HG02970 (cell line): ENCODE measurements at regions not wholly inside any gene's neighbourhood (a gene's known extent, or its start where the extent isn't known, plus 50 kb on each side); places are given as distances from the start of the nearest gene placed in this dataset.

Source experiments
- ATAC-seq: cut with Tn5 transposase; IDR thresholded peaks from one replicate; pipeline ENCODE4 v1.9.1; 2021; ENCODE audit warnings: mild to moderate bottlenecking, moderate library complexity, moderate number of reproducible peaks; ENCODE audit not compliant: unreplicated experiment, low FRiP score

DNA sequence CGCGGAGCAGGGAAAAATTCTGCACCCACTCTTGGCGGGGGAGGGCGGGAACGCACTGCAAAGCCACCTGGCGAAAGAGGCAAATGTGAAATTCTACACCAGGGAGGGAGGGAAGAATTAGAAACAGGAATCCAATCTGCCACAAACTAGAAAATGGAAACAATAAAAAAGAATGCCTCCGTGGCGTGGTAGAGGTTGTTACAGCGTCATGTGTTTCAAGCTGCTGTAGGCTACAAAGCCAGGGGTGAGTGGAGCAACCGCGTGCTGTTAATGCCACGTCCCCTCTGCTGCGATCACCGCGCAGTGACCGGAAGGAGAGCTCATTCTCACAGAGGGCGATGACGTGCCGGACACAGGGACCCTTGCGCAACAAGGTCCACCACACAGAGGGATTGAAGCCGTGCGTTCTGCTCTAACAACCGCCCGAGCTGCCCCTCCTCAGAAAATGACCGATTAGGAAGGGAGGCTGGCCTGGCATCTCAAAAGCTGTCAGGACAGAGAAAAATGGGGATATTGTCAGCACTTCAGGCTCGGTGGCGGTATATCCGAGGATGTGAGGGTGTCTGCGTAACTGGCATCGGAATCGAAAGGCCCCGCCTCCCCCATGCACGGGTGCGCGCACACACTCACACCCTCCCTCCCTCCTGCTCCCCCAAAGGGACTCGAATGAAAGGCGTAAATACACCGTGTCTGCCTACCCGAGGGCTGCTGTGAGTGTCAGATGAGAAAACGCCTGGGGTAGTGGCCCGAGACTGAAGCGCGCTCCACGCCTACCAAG is 70.8 kb upstream of the TNRC6C start:
- no peak for ATAC-seq

- no peak for ATAC-seq
Observed at GRCh38 chr17:77888242-77889134, 70.0 kb upstream of the TNRC6C start.

- ATAC-seq: no peak
Observed at GRCh38 chr17:77889135-77889505, 69.4 kb upstream of the TNRC6C start.

DNA sequence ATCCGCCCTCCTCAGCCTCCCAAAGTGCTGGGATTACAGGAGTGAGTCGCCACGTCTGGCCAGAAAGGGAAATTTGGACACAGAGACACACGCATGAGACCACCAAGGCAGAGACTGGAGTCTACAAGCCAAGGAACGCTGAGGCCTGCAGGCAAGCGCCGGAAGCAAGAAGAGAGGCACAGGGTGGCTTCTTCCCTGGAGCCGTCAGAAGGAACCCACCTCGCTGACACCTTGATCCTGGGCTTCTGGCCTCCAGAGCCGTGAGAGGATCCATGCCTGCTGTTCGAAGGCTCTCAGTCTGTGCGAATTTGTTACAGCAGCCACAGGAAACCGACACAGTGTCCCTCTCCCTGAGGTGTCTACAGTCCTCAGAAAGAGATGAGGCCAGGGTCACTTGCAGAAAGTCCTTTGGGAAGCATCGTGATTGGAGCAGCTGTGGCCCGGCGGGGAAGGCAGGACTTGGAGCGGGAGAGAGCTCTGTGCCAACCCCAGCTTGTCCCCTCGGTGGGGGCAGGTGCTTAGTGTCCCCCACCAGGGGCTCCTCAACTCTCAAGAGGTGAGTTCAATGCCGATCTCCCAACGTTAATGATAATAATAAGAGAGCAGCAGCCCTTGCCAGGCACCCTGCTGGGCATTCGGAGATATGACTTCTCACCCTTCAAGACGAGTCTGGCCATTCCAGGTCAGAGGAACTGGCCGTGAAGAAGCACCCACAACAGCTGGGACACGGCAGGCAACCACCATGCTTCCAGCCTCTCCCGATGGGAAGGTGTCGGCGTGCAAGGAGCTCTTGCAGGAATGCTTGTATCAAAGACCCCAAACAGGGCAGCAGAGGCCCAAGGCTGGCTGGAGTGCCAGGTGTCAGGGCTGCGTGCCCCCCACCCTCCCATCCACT is 68.4 kb upstream of the TNRC6C start:
- ATAC-seq: no peak

DNA sequence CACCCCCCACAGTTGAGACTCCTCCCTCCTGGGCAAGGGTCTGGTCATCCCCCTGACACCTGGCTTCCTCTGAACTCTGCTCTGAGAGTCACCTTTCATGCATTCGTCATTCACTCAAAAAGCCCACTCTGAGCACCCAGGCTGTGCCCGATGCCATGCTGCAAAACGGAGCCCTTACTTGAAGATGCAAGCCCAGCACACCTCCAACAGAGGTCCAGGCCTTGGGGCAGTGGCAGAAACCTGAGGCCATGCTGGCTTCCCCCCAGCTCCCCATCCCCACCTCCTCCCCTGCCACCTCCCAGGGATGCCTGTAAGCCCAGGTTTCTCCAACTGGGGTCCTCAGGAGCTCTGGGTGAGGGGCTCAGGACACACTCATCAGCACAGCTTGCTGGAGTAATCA is 67.7 kb upstream of the TNRC6C start:
- ATAC-seq: no peak

DNA sequence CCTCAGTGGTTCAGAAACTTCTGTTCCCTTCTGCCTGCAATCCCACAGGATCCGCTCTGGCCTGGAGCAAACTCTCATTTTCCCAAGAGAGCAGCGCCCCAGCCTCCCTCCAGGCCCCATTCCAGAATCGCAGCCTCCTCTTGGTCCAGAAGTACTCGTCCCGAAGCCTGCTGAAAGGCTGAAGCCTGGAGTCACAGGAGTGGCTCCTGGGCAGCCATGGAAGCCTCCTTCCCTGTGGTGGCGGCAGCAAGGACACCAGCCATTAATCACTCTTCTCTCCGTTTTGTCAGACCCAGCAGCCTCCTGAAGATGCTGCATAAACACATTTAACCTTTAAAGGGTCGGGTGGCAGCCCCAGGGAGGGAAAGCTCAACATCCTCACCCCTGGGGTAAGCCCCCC is 66.9 kb upstream of the TNRC6C start:
- ATAC-seq: no peak

DNA sequence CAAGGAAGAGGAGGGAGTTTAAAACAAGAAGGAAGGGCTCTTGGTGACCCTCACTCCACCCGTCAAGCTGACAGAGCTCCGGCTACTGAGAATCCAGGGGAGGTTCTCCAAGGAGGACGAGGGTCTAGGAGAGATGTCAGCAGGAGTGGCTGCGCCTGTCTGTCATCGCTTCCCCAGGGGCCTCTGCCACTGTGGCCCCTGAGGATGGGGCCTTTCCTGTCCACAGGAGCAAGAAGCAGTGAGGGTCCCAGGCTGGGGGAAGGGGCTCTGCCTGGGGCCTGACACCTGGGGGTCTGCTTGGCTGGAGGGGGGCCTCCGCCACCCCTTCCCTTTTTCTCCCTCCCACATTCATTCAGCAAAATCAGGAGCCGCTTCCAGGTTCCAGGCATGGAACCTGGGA is 66.5 kb upstream of the TNRC6C start:
- no peak for ATAC-seq

GRCh38 chr17:77892469-77893143 is 65.9 kb upstream of the TNRC6C start:
- no peak for ATAC-seq

DNA sequence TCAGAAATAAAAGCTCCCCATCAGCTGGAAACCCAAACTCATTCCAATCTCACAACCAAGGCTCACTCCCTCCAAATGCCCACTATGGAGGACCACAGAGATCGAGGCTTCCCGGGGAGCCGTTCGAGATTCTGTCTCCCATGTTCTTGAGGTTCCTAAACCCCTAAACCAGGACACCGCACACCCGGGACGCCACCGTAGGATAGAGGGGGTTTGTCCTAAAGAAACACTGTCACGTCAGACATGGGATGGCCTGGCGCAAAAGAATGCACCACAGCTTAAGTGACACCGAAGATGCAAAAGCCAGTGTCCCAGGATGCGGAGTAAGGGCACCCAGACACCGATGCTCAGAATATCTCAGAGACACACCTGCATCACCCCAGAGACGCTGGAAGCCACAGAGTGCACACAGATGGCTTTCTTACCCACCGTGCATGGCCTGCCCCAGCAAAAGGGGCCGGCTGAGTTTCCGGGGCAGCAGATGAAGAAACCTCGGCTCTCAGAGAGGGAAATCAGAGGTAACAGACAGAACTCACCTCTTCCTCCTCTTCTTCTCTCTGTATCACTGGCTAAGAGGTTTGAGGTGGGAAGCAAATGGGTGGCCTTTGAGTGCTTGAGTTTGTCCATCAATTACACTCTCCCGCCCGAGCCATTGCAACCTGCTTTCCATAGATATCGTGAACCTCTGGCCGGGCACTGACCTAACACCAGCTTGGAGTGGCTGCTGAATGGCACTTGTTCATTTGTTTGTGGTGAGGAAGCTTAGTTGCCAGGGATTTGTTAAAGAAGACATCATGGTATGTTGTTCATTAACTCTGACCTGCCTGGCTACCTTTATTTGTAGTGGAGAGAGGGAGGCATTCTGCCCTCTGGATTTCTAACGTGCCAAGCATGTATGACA is 65.1 kb upstream of the TNRC6C start:
- ATAC-seq: no peak

- no peak for ATAC-seq
Observed at GRCh38 chr17:77894126-77894956, 64.2 kb upstream of the TNRC6C start.

DNA sequence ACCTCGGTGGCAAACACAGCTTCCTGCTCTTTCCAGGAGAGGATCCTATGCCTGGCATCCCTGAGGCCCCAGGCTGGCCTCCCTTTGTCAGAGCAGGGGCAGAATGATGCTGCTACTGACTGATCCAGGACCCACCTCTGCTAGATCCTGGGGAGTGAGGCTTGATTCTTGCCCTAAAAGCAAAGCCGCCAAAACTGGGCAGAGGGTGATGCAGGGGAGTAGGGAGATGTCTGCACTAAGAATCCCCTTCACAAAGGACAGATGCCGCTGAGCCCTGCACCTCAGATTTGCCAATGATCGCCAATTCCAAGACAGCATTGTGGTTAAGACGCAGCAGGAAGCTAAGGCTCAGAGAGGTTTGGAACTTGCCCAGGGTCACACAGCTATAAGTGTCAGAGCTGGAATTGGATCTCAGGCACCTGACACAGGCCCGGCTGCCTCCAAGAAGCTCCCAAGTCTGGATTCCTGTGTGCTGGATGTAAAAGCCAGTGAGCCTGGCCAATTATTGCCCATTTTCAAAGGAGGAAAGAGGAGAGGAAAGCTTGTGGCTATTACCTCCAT is 60.7 kb upstream of the TNRC6C start:
- ATAC-seq: no peak

DNA sequence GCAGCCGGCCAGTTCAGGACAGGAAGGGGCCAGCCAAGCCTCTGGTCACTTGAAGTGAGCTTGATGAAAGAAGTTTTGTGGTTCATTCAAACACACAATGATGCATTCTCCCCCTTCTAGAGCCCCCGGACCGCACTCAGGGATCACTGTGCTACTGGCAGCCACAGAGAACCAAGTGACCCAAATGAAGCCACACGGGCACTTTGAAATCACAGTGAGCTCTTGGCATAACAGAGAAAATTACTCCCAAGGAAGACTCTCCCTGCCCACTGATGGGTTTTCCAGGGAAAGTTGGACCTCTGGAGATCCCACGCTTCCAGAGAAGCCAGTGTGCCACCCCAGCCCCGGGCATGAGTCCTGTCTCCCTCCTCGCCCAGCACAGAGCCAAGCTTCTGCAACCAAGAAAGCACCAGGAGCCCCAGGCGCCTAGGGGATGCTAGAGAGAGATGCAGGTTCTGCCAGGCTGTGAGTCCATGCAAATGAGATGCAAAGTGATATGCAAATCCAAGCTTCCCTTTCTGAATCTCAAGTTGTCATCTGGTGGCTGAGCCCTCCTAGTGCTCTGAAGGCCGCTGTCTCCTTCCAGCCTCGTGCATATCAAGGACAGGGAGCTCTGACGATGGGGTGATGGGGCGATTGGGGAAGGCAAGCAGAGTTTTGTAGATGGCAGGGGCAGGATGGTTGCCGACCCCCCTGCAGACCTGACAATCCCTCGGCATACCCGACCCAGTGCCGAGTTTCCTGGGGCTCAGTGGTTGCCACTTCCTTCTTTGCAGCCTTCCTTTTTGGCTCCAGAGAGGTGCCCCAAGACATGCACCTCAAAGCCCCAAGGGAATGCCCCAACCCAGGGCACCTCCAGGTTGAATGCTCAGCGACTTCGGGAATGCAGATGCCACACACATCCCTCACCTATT is 59.7 kb upstream of the TNRC6C start:
- ATAC-seq: no peak

DNA sequence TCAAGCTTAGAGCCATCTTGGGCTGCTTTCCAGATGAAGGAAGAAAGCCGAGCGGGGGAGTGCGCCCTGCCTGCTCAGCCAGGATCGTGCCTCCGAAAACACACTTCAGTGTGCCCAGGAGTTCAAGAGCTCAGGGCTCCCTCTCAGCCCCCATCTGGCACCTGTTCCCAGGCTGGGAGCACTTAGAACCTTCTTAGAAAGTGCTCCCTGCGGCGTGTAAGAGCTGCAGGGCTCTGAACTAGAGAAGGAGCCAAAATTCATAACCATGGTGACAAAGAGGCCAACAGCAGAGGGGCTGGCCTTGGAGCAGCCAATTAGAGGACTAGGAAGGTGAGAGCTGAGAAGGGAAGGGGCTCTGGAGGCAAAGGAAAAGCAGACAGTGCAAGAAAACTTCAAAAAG is 59.0 kb upstream of the TNRC6C start:
- ATAC-seq: no peak

- ATAC-seq: no peak
Observed at GRCh38 chr17:77901481-77901880, 57.0 kb upstream of the TNRC6C start.

DNA sequence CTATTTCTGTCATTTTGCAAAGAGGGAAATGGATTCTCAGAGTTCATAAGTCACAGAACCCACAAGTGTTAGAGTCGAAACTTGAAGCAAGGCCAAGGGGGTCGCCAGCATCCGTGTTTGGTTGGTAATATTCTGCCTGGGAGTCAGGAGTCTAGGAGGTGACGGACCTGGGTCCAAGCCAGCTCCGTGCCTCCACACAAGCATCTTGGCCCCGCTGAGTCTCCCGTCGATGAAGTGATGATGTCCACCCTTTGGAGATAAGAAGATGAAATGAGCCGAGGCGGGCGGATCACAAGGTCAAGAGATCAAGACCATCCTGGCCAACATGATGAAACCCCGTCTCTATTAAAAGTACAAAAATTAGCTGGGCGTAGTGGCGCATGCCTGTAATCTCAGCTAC is 53.2 kb upstream of the TNRC6C start:
- no peak for ATAC-seq

- ATAC-seq: no peak
Observed at GRCh38 chr17:77905766-77906165, 52.7 kb upstream of the TNRC6C start.

- no peak for ATAC-seq
Observed at GRCh38 chr17:77906377-77906871, 52.1 kb upstream of the TNRC6C start.
